Natural killer cell (primary cell): ENCODE measurements at regions not wholly inside any gene's neighbourhood (a gene's known extent, or its start where the extent isn't known, plus 50 kb on each side); places are given as distances from the start of the nearest gene placed in this dataset.

Source experiments
- ATAC-seq, 3 donors: fragments of 150-1000 bp in 2 of 3; fragments of 200-7000 bp in 1 of 3; cut with Tn5 transposase; 1 replicate in 1 of 3; 2 replicates in 2 of 3; pipeline ENCODE4 v1.10.0; 2021; ENCODE audit warnings: mild to moderate bottlenecking in 2 of 3, moderate library complexity in 2 of 3
- DNase-seq, 2 donors: peaks; one replicate each; pipeline versions ENCODE4 v3.0.0 to v3.0.0-alpha.2; 2013 to 2021; ENCODE audit warnings: mixed read lengths in 1 of 2
- H3K27ac ChIP-seq: one replicate; pipeline ENCODE4 v1.5.1; 2013; ENCODE audit warnings: mild to moderate bottlenecking, low read length
- H3K27me3 ChIP-seq: one replicate; pipeline ENCODE4 v1.6.1; 2013; ENCODE audit warnings: low read length; ENCODE audit not compliant: control insufficient read depth, insufficient read depth
- H3K36me3 ChIP-seq: one replicate; pipeline ENCODE4 v1.6.1; 2013; ENCODE audit warnings: low read length; ENCODE audit not compliant: control insufficient read depth, insufficient read depth
- H3K4me1 ChIP-seq: one replicate; pipeline ENCODE4 v1.6.1; 2013; ENCODE audit warnings: low read length; ENCODE audit not compliant: control insufficient read depth, insufficient read depth
- H3K4me3 ChIP-seq: one replicate; pipeline ENCODE4 v1.5.1; 2013; ENCODE audit warnings: low read length
- H3K9me3 ChIP-seq: one replicate; pipeline ENCODE4 v1.6.1; 2013; ENCODE audit warnings: low read length; ENCODE audit not compliant: control insufficient read depth, insufficient read depth
- H3K27ac Mint-ChIP-seq, 2 donors: one replicate each; pipeline ENCODE4 v1.8.0; 2022; ENCODE audit warnings: mild to moderate bottlenecking in 2 of 2, mixed read lengths in 2 of 2, moderate library complexity in 1 of 2
- H3K27me3 Mint-ChIP-seq, 2 donors: one replicate each; pipeline ENCODE4 v1.8.0; 2022; ENCODE audit warnings: low read depth in 2 of 2, mixed read lengths in 2 of 2
- H3K36me3 Mint-ChIP-seq: one replicate; pipeline ENCODE4 v1.8.0; 2022; ENCODE audit warnings: mixed read lengths
- H3K4me1 Mint-ChIP-seq, 2 donors: one replicate each; pipeline ENCODE4 v1.8.0; 2022; ENCODE audit warnings: mixed read lengths in 2 of 2
- H3K4me3 Mint-ChIP-seq: one replicate; pipeline ENCODE4 v1.8.0; 2022; ENCODE audit warnings: mild to moderate bottlenecking, moderate library complexity, mixed read lengths
- H3K9me3 Mint-ChIP-seq, 2 donors: one replicate each; pipeline ENCODE4 v1.8.0; 2022; ENCODE audit warnings: mixed read lengths in 2 of 2
- WGBS: methylation state at CpG from one replicate; pipeline ENCODE4 v1.1.7; 2013; ENCODE audit warnings: missing lambda C conversion rate; ENCODE audit not compliant: insufficient coverage; 5-methylcytosine and 5-hydroxymethylcytosine counted together
- intact Hi-C: fragments of 100-400 bp; cut with micrococcal nuclease; formaldehyde crosslinking; loops from one replicate; pipeline ENCODE4 v1.14.2; 2022
- TF ChIP-seq, protein P1 (sequence below): fragments of 200-600 bp; IDR thresholded peaks from one replicate; pipeline ENCODE4 v1.8.0; 2022; ENCODE audit warnings: antibody characterized with exemption

DNA sequence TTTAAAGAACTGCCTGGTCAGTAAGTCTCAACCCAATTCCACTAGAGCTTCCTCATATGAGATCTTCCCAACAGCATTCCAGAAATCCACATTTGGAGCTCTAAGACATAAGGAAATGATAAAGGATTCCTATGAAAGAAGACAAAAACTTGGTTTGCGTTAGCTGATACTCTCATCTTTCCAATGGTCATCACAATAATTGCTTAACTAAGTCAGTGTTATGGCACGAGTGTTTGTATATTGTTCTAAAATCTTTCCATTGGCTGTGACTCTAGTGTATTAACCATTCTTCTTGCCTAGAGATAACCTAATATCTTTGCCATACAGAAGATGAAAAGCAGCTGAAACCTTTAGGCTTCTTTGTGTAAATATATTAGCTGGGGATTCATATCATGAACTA lies 289.0 kb downstream of the SNX13 start:
- Histone ChIP-seq H3K27ac (no peak overlapping the region), H3K27me3 (no peaks in the 10 kb centered on the region), H3K36me3 (no peaks in the 10 kb centered on the region), H3K4me3 (no peak overlapping the region), H3K9me3 (no peaks in the 10 kb centered on the region), H3K4me1 (no peaks in the 10 kb centered on the region)
- no peak overlapping the region for H3K4me3 Mint-ChIP-seq
- DNase-seq (no peak), ATAC-seq (no peak)
- H3K9me3 Mint-ChIP-seq = no peaks in the 10 kb centered on the region
- intact Hi-C loops = no loop called here
- H3K36me3 Mint-ChIP-seq = no peaks in the 10 kb centered on the region
- peaks cover 0 to 18% of the 10 kb centered on the region in 2 donors for H3K27me3 Mint-ChIP-seq
- no peaks in the 10 kb centered on the region for H3K4me1 Mint-ChIP-seq
- 100% methylated on average over 1 of the region's 2 CpGs for WGBS
- H3K27ac Mint-ChIP-seq = no peak overlapping the region
- TF ChIP-seq, protein P1, sequence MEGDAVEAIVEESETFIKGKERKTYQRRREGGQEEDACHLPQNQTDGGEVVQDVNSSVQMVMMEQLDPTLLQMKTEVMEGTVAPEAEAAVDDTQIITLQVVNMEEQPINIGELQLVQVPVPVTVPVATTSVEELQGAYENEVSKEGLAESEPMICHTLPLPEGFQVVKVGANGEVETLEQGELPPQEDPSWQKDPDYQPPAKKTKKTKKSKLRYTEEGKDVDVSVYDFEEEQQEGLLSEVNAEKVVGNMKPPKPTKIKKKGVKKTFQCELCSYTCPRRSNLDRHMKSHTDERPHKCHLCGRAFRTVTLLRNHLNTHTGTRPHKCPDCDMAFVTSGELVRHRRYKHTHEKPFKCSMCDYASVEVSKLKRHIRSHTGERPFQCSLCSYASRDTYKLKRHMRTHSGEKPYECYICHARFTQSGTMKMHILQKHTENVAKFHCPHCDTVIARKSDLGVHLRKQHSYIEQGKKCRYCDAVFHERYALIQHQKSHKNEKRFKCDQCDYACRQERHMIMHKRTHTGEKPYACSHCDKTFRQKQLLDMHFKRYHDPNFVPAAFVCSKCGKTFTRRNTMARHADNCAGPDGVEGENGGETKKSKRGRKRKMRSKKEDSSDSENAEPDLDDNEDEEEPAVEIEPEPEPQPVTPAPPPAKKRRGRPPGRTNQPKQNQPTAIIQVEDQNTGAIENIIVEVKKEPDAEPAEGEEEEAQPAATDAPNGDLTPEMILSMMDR = no peak

DNA sequence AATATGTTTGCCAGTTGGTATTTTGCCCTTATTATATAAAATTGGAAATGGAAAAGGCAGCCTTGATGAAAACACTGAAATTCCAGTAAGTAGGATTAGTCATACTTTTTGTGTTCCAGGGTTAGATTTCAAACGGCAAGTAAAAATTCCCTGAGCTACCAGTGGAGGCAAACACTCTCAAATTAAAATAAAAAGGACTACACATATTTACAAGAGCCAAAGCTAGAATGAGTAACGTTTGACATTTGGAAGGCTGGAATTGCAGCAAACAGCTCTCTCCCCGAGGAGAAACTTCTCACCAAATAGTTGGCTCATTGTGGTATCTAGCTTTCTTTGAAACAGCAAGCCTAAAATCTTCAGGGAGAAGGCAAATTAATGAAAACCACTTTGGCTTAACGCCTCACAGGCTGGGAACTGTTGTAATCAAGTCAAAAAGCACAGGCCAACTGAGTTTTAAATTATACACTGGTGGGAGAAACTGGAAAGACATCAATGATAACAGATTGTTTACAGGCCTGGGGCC lies 288.4 kb downstream of the SNX13 start:
- Mint-ChIP-seq H3K9me3 (no peaks in the 10 kb centered on the region), H3K4me3 (no peak overlapping the region), H3K36me3 (no peaks in the 10 kb centered on the region), H3K27me3 (peaks cover 0 to 18% of the 10 kb centered on the region in 2 donors), H3K27ac (no peak overlapping the region), H3K4me1 (no peaks in the 10 kb centered on the region)
- no peak overlapping the region for H3K27ac ChIP-seq
- DNase-seq (no peak), ATAC-seq (no peak)
- H3K4me1 ChIP-seq = no peaks in the 10 kb centered on the region
- TF ChIP-seq, protein P1 = no peak
- WGBS = 88% methylated on average over 4 of the region's 4 CpGs
- H3K4me3 ChIP-seq = no peak overlapping the region
- H3K36me3 ChIP-seq = no peaks in the 10 kb centered on the region
- H3K9me3 ChIP-seq = no peaks in the 10 kb centered on the region
- intact Hi-C loops = no loop called here
- no peaks in the 10 kb centered on the region for H3K27me3 ChIP-seq

DNA sequence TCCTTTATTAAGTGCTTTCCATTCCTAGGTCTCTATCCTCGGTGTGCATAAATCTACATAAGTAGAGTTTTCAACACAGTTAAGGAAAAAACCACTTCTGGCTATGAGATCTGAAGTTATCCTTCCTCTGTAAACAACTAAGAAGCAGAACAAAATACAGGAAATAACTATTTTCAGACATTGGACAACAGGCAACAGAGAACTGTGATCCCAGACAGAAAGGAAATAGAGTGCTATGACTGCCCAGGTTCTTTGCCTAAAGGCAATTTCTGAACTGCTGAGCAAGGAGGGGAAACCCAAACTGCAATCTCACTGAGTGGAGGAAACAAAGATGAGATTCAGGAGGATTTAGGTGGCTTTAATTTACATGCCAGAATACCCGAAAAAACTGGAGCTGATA lies 285.4 kb downstream of the SNX13 start:
- WGBS = 42% methylated on average over 2 of the region's 2 CpGs
- Mint-ChIP-seq H3K27me3 (peaks cover 0 to 16% of the 10 kb centered on the region in 2 donors), H3K27ac (no peak overlapping the region), H3K9me3 (no peaks in the 10 kb centered on the region), H3K36me3 (no peaks in the 10 kb centered on the region), H3K4me1 (no peaks in the 10 kb centered on the region), H3K4me3 (no peak overlapping the region)
- Histone ChIP-seq H3K4me3 (no peak overlapping the region), H3K36me3 (no peaks in the 10 kb centered on the region), H3K4me1 (no peaks in the 10 kb centered on the region), H3K27ac (no peak overlapping the region), H3K9me3 (no peaks in the 10 kb centered on the region), H3K27me3 (no peaks in the 10 kb centered on the region)
- DNase-seq (no peak), ATAC-seq (no peak)
- intact Hi-C loops = no loop called here
- TF ChIP-seq, protein P1 = no peak

DNA sequence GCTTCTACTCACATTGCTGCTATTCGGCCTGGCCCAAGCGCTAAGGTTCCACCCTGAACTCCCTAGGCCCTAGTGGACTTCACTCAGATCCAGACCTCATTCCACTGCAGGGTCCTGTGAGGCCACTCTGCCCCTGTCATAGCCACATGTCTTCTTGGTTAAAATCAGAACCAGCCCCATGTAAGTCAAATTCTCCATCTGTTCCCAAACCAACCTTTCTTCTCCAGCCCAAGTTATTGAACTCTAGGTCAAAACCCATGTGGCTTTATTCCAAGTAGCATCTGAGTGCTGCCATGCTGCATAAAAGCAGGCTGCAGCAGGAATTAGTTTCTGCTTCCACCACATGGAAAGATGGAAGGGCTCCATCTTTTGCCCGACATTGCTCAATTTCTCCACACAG lies 281.2 kb downstream of the SNX13 start:
- whole genome bisulfite sequencing = 87% methylated on average over 3 of the region's 3 CpGs
- DNase-seq = no peak
- Mint-ChIP-seq H3K9me3 (no peaks in the 10 kb centered on the region), H3K27ac (no peak overlapping the region), H3K4me3 (no peak overlapping the region), H3K27me3 (peaks cover 0 to 9% of the 10 kb centered on the region in 2 donors), H3K4me1 (no peaks in the 10 kb centered on the region), H3K36me3 (no peaks in the 10 kb centered on the region)
- H3K36me3 ChIP-seq = no peaks in the 10 kb centered on the region
- H3K27me3 ChIP-seq = no peaks in the 10 kb centered on the region
- ATAC-seq = no peak
- TF ChIP-seq, protein P1 = no peak
- H3K9me3 ChIP-seq = no peaks in the 10 kb centered on the region
- H3K4me3 ChIP-seq = no peak overlapping the region
- H3K27ac ChIP-seq = no peak overlapping the region
- H3K4me1 ChIP-seq = no peaks in the 10 kb centered on the region
- intact Hi-C loops = no loop called here
